IPS-18c (cell line): ENCODE measurements at regions not wholly inside any gene's neighbourhood (a gene's known extent, or its start where the extent isn't known, plus 50 kb on each side); places are given as distances from the start of the nearest gene placed in this dataset.

Source experiments
- H3K4me3 ChIP-seq: 2 replicates; pipeline ENCODE4 v1.7.0; 2013; ENCODE audit warnings: low read depth, mild to moderate bottlenecking, low read length, moderate library complexity; ENCODE audit not compliant: insufficient read depth
- H3K9me3 ChIP-seq: one replicate; pipeline ENCODE4 v1.6.1; 2013; ENCODE audit warnings: mild to moderate bottlenecking, low read length, moderate library complexity; ENCODE audit not compliant: control insufficient read depth, insufficient read depth

GRCh38 chr17:72305472-72305871 is 184.7 kb downstream of the SOX9 start:
- Histone ChIP-seq H3K9me3 (no peaks in the 10 kb centered on the region), H3K4me3 (no peak overlapping the region)

GRCh38 chr17:72306037-72306436 is 185.2 kb downstream of the SOX9 start:
- H3K4me3 ChIP-seq, result no peak overlapping the region

GRCh38 chr17:72307836-72308235 is 187.0 kb downstream of the SOX9 start:
- H3K9me3 ChIP-seq, result no peaks in the 10 kb centered on the region
- no peak overlapping the region for H3K4me3 ChIP-seq

More at GRCh38 chr17:72306037-72306436, 185.2 kb downstream of the SOX9 start:
- H3K9me3 ChIP-seq, result no peaks in the 10 kb centered on the region

- Histone ChIP-seq H3K4me3 (no peak overlapping the region), H3K9me3 (no peaks in the 10 kb centered on the region)
These were observed 188.0 kb downstream of the SOX9 start for GRCh38 chr17:72308744-72309385.

GRCh38 chr17:72311004-72311403 is 190.2 kb downstream of the SOX9 start:
- Histone ChIP-seq H3K4me3 (no peak overlapping the region), H3K9me3 (no peaks in the 10 kb centered on the region)

- H3K9me3 ChIP-seq, result no peaks in the 10 kb centered on the region
These were observed 194.5 kb downstream of the SOX9 start for GRCh38 chr17:72315122-72315913.

GRCh38 chr17:72318131-72318530 is 197.3 kb downstream of the SOX9 start:
- H3K4me3 ChIP-seq, result no peak overlapping the region
- no peaks in the 10 kb centered on the region for H3K9me3 ChIP-seq

More at GRCh38 chr17:72315122-72315913, 194.5 kb downstream of the SOX9 start:
- H3K4me3 ChIP-seq, result no peak overlapping the region

- H3K4me3 ChIP-seq, result no peak overlapping the region
- no peaks in the 10 kb centered on the region for H3K9me3 ChIP-seq
These were observed 201.1 kb downstream of the SOX9 start for GRCh38 chr17:72321896-72322295.

- no peak overlapping the region for H3K4me3 ChIP-seq
- H3K9me3 ChIP-seq, result no peaks in the 10 kb centered on the region
These were observed 211.5 kb downstream of the SOX9 start for GRCh38 chr17:72332367-72332766.

GRCh38 chr17:72333570-72333969 is 212.8 kb downstream of the SOX9 start:
- Histone ChIP-seq H3K4me3 (no peak overlapping the region), H3K9me3 (no peaks in the 10 kb centered on the region)

- no peaks in the 10 kb centered on the region for H3K9me3 ChIP-seq
- no peak overlapping the region for H3K4me3 ChIP-seq
These were observed 213.4 kb downstream of the SOX9 start for GRCh38 chr17:72334205-72334604.

GRCh38 chr17:72336026-72336803 is 215.4 kb downstream of the SOX9 start:
- H3K4me3 ChIP-seq, result no peak overlapping the region
- no peaks in the 10 kb centered on the region for H3K9me3 ChIP-seq

GRCh38 chr17:72336804-72337070 is 215.9 kb downstream of the SOX9 start:
- Histone ChIP-seq H3K4me3 (no peak overlapping the region), H3K9me3 (no peaks in the 10 kb centered on the region)

GRCh38 chr17:72338304-72338703 is 217.5 kb downstream of the SOX9 start:
- no peaks in the 10 kb centered on the region for H3K9me3 ChIP-seq
- H3K4me3 ChIP-seq, result no peak overlapping the region

- Histone ChIP-seq H3K9me3 (no peaks in the 10 kb centered on the region), H3K4me3 (no peak overlapping the region)
These were observed 218.3 kb downstream of the SOX9 start for GRCh38 chr17:72338847-72339790.

- no peak overlapping the region for H3K4me3 ChIP-seq
- no peaks in the 10 kb centered on the region for H3K9me3 ChIP-seq
These were observed 220.0 kb downstream of the SOX9 start for GRCh38 chr17:72340836-72341235.

- H3K4me3 ChIP-seq, result no peak overlapping the region
These were observed 221.2 kb downstream of the SOX9 start for GRCh38 chr17:72342061-72342460.

More at GRCh38 chr17:72342061-72342460, 221.2 kb downstream of the SOX9 start:
- H3K9me3 ChIP-seq, result no peaks in the 10 kb centered on the region
